Cardiac muscle cell (in vitro differentiated cells and primary cell): ENCODE measurements at regions not wholly inside any gene's neighbourhood (a gene's known extent, or its start where the extent isn't known, plus 50 kb on each side); places are given as distances from the start of the nearest gene placed in this dataset.

Experiments
- DNase-seq, 2 donors: peaks; one replicate each; pipeline versions ENCODE4 v3.0.0 to v3.0.0-alpha.2; 2010 to 2017; ENCODE audit warnings: low read depth in 1 of 2, low spot score in 1 of 2
- H3K27ac ChIP-seq: fragments of 200-600 bp; sonication (generic); 2 replicates; pipeline ENCODE4 v1.5.1; 2016
- H3K27me3 ChIP-seq: fragments of 200-600 bp; sonication (generic); 2 replicates; pipeline ENCODE4 v1.6.0; 2016; ENCODE audit warnings: control low read depth
- H3K36me3 ChIP-seq: fragments of 200-600 bp; sonication (generic); 2 replicates; pipeline ENCODE4 v1.5.1; 2016; ENCODE audit warnings: control low read depth
- H3K4me1 ChIP-seq: fragments of 200-600 bp; sonication (generic); 2 replicates; pipeline ENCODE4 v1.8.1; 2017; ENCODE audit warnings: low read depth, mild to moderate bottlenecking, mixed run types
- H3K4me3 ChIP-seq: fragments of 200-600 bp; sonication (generic); 2 replicates; pipeline ENCODE4 v1.5.1; 2016; ENCODE audit warnings: mild to moderate bottlenecking
- H3K9me3 ChIP-seq: fragments of 200-600 bp; sonication (generic); 2 replicates; pipeline ENCODE4 v1.5.1; 2017; ENCODE audit warnings: low read depth, mild to moderate bottlenecking, control low read depth
- CTCF ChIP-seq: IDR thresholded peaks from 2 replicates; pipeline ENCODE4 v1.5.1; 2012; ENCODE audit warnings: low read depth, mild to moderate bottlenecking, low read length

GRCh38 chr15:79516155-79516554, 84.0 kb downstream of the MINAR1 start:
- no peaks in the 10 kb centered on the region for H3K4me1 ChIP-seq
- no peaks in the 10 kb centered on the region for H3K36me3 ChIP-seq
- no peaks in the 10 kb centered on the region for H3K9me3 ChIP-seq
- H3K4me3 ChIP-seq, result no peak overlapping the region
- H3K27ac ChIP-seq, result no peak overlapping the region
- DNase-seq, result no peak
- no peaks in the 10 kb centered on the region for H3K27me3 ChIP-seq
- no peak for TF ChIP-seq CTCF

GRCh38 chr15:79516646-79517045, 84.5 kb downstream of the MINAR1 start:
- no peak for DNase-seq
- Histone ChIP-seq H3K4me1 (no peaks in the 10 kb centered on the region), H3K9me3 (no peaks in the 10 kb centered on the region), H3K4me3 (no peak overlapping the region), H3K27ac (no peak overlapping the region), H3K36me3 (no peaks in the 10 kb centered on the region), H3K27me3 (no peaks in the 10 kb centered on the region)
- no peak for TF ChIP-seq CTCF

- DNase-seq, result no peak
Observed at GRCh38 chr15:79519628-79520027, 87.5 kb downstream of the MINAR1 start.

GRCh38 chr15:79520654-79521053, 88.5 kb downstream of the MINAR1 start:
- Histone ChIP-seq H3K9me3 (no peaks in the 10 kb centered on the region), H3K4me1 (no peaks in the 10 kb centered on the region), H3K27me3 (no peaks in the 10 kb centered on the region), H3K4me3 (no peak overlapping the region), H3K36me3 (no peaks in the 10 kb centered on the region), H3K27ac (no peak overlapping the region)
- TF ChIP-seq CTCF, result no peak
- DNase-seq, result no peak

More at GRCh38 chr15:79519628-79520027, 87.5 kb downstream of the MINAR1 start:
- H3K9me3 ChIP-seq, result no peaks in the 10 kb centered on the region
- no peaks in the 10 kb centered on the region for H3K27me3 ChIP-seq
- H3K4me1 ChIP-seq, result no peaks in the 10 kb centered on the region
- no peaks in the 10 kb centered on the region for H3K36me3 ChIP-seq
- H3K27ac ChIP-seq, result no peak overlapping the region
- no peak overlapping the region for H3K4me3 ChIP-seq
- TF ChIP-seq CTCF, result no peak

- no peak overlapping the region for H3K27ac ChIP-seq
- no peak for DNase-seq
- no peak for TF ChIP-seq CTCF
- no peaks in the 10 kb centered on the region for H3K4me1 ChIP-seq
- H3K9me3 ChIP-seq, result no peaks in the 10 kb centered on the region
- no peaks in the 10 kb centered on the region for H3K27me3 ChIP-seq
- H3K36me3 ChIP-seq, result no peaks in the 10 kb centered on the region
- no peak overlapping the region for H3K4me3 ChIP-seq
Observed at GRCh38 chr15:79522656-79523055, 90.5 kb downstream of the MINAR1 start.

- no peaks in the 10 kb centered on the region for H3K36me3 ChIP-seq
- H3K27me3 ChIP-seq, result no peaks in the 10 kb centered on the region
- DNase-seq, result peak in 1 of 2 donors; percentile 41
- no peaks in the 10 kb centered on the region for H3K4me1 ChIP-seq
- H3K9me3 ChIP-seq, result no peaks in the 10 kb centered on the region
- no peak overlapping the region for H3K27ac ChIP-seq
- H3K4me3 ChIP-seq, result no peak overlapping the region
- no peak for TF ChIP-seq CTCF
Observed at GRCh38 chr15:79523266-79523665, 91.1 kb downstream of the MINAR1 start.
